GM21786 (cell line): ENCODE measurements at regions not wholly inside any gene's neighbourhood (a gene's known extent, or its start where the extent isn't known, plus 50 kb on each side); places are given as distances from the start of the nearest gene placed in this dataset.
"Not testable (repeated sequence)": the region's sequence is repeated elsewhere in the genome, so short reads cannot be mapped to it uniquely, and the experiment has no call there.

Experiments
- ATAC-seq: cut with Tn5 transposase; IDR thresholded peaks from one replicate; pipeline ENCODE4 v1.9.1; 2021; ENCODE audit not compliant: unreplicated experiment

DNA sequence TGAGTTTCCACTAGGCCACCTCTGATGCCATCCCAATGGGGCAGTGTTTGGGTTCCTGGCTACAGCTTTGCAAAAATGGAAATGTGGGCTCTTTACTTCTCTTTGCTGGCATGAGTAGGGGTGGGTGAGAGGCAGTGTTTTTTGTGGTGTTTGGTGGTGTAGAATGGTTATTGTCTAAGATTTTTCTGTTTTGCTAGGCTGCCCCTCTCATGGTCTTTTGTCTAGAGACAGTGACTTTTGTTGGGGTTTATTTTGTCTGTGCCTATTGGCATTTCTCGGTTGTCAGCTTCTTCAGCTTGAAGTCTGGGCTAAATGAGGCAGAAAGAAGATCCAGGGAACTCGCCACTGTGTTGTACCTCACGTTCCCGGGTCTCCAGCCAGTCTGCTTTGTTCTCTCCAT lies 112.1 kb downstream of the CENPF start:
- ATAC-seq = no peak

DNA sequence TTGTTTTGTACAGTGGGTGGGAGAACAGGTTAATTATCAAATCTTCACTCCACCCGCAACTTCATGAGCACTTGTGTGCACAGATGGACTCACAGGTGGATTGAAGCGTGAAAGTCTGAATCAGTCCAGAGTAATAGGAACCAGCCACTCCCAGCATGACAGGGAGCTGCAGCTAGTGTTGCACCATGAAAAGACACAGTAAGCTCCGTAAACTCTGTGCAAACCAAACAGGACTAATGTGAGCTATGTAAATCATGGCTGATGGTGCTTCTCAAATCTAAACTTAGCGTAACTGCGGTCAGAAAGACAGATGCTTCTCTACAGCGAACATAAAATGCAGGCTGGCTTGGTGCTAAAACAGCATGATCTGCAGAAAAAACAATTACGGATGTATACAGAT lies 114.4 kb downstream of the CENPF start:
- ATAC-seq = no peak

DNA sequence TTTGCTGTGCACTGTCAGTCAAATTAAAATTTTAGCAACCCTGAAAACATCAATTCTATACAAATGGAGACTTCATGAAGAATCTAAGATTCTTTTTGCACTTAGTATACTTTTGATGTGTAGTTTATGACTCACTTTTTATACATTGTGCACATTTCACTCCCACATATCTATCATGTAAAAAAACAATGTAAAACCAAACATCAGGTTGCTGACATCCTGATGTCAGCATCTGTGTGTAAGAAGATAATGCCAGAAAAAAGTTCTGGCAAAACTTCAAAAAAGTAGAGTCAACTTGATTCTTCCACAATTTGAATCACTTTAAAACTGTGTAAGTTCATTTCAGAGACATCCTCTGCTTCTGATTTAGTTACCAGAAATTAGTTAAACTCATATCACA lies 115.7 kb downstream of the CENPF start:
- no peak for ATAC-seq

DNA sequence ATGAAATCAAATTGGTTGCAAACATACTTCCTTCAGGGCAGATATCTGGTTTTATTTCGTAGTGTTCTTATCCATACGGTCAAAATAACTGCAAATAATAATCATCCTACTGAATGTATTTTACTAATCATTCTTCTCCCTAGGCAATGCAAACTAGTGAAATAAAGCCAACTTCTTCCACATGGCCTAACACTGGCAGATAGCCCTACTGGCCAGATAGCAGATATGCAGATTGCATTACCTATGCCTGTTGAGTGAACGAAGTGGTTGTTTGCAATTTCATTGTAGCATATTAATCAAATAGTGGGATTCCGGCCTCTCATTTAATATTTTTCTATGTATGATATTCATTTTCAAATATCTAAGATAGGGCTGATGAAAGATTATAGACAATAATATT lies 116.2 kb downstream of the CENPF start:
- ATAC-seq = no peak

DNA sequence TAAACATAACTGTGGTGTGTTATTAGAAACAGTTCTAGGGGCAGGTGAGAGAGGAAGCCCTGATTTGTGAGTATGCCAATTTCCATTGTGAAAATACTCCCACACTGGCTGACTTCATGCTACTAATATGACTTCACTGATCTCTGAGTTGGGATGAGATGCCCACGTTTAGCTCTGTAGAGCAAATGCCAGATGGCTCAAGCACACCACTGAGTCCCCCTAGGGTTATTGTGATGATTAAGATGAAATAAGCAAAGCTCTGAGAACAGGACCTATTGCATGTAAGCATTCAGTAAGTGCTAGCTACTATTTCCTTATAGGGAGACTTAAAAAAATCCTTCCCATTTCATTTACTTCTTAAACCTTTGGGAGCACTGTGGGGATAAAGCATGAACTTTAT lies 117.6 kb downstream of the CENPF start:
- no peak for ATAC-seq

DNA sequence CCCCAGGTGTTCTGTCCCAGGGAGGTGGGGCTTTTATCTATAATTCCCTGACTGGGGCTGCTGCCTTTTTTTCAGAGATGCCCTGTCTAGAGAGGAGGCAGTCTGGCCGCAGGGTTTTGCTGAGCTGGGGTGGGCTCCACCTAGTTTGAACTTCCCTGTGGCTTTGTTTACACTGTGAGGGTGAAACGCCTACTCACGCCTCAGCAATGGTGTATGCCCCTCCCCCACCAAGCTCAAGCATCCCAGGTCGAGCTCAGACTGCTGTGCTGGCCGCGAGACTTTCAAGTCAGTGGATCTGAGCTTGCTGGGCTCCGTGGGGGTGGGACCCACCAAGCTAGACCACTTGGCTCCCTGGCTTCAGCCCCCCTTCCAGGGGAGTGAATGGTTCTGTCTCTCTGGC lies 124.3 kb downstream of the CENPF start:
- no peak for ATAC-seq

DNA sequence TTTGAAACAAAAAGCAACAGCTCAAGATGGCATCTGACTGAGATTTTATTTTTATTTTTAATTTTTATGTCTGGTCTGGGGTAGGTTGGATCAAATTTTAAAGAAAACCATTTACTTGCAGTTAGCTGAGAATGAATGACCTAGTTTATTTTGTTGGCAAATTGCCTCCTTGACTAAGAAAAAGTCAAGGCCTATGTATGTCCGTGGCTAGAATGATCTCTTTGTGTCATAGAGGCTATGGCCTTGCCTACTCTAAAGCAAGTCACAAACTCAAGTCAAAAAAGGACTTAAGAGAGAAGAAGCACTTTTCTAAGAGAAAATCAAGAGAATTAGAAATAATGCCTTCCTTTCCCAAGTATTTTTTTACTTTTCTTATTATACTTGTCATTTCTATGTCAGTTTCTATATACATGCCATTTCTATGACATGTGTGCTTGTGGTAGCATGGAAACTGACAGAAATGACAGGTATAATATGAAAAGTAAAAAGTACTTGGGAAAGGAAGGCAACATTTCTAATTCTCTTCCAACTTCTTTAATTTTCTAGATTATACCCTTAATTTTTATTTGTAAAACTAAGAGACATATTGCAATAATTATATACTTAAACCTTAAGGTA lies 136.7 kb downstream of the CENPF start:
- ATAC-seq = no peak

DNA sequence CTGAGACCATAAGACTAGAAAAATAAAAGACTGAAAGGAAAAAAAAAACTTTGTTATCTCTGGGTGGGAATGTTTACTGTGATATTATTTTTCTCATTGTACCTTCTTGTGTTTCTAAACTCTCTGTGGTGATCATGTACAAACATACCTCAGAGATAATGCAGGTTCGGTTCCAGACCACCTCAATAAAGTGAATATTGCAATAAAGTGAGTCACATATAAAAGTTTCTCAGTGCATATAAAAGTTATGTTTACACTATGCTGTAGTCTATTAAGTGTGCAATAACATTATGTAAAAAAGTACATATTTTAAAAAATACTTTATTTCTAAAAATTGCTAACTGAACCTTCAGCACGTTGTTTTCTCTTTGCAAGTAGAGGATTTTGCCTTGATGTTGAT lies 137.5 kb downstream of the CENPF start:
- no peak for ATAC-seq

DNA sequence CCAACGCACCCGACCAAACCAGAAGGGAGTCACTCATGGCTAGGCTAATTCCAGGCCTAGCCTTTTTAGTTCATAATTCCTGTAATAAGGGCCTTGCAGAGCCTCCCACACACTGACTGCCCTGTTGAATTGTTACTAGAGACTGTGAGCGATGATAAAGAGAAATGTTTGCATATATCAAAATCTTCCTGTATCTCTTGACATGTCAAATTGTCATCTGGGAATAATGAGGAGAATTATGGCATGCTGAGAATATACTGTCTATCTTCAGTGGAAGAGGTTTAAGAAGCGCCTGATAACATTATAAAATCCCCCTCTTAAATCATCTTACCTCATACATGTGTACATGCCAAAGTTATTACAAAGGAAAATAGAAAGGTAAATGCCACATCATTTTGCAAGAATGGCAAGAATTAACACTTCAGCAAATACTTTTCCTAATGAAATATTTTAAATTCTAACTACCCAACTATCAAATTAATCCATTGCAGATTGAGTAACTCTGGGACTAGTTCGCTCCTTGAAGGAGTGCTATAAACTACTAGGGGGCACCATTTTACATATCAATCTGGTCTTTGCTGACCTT lies 144.1 kb downstream of the CENPF start:
- ATAC-seq = no peak

DNA sequence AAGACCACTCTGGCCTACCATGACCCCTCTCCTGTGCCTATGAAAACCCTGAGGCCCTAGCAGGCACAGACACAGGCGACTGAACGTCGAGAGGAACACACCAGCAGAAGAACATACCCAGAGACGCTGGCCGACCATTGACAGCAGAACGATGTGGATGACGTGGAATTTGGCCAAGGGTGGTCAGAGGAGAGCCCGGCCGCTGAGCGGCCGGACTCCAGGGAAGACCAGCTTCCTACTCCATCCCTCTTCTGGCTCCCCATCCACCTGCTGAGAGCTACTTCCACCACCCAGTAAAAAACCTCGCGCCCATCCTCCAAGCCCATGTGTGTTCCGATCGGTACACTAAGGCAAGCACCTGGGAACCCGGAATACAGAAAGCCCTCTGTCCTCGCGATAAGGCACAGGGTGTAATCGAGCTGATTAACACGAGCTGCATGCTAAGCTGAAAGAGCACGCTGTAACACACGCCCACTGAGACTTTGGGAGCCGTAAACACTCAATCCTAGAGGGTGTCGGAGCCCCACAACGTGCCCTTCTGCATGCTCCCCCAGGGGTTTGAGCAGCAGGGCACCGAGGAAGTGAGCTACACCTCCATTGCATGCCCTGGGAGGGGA lies 150.3 kb downstream of the CENPF start:
- ATAC-seq = no peak

DNA sequence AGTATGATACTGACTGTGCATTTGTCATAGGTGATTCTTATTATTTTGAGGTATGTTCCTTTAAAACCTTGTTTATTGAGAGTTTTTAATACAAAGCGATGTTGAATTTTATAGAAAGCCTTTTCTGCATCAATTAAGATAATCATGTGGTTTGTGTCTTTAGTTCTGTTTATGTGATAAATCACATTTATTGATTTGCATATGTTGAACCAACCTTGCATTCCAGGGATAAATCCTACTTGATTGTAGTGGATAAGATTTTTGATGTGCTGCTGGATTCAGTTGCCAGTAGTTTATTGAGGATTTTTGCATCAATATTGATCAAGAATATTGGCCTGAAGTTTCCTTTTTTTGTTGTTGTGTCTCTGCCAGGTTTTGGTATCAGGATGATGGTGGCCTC lies 158.0 kb downstream of the CENPF start:
- ATAC-seq = no peak

DNA sequence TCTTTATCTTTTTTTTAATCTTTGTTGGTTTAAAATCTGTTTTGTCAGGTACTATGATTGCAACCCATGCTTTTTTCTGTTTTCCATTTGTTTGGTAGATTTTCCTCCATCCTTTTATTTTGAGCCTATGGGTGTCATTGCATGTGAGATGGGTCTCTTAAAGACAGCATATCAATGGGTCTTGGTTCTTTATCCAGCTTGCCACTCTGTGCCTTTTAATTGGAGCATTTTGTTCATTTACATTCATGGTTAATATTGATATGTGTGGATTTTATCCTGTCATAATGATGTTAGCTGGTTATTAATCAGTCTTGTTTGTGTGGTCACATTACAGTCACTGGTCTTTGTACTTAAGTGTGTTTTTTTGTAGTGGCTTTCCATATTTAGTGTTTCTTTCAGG lies 159.9 kb downstream of the CENPF start:
- no peak for ATAC-seq

DNA sequence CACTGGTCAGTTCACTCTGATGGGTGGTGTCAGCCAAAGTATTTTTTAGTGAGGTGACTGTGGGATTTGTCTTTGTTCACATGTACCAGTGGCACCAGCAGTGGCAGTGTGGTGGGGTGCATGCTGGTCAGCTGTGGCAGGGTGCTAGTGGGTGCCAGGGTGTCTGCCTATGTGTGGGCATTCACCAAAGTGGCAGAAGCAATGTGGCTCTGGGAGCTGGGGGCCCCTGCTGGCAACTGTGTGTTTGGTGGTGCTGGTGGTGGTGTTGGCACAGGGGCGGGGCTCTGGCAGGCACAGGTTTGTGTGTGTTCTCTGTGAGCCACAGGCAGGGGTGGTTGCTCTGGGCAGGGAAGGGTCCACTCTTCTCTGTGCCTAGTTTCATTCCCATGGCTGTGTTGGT lies 161.5 kb downstream of the CENPF start:
- no peak for ATAC-seq

DNA sequence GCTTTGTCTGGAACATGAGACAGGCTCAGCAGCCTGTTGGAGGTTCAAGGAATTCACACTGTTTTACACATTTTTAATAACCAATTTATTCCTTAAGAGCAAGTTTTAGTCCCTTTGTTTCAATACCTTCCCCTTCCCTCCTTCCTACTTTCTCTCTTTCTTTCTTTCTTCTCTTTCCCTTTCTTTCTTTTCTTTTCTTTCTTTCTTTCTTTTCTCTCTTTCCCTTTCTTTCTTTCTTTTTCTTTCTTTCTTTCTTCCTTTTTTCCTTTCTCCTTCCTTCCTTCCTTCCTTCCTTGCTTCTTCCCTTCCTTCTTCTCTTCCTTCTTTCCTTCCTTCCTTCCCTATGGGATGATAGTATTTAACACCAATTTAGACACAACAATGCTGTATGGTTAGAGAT lies 164.2 kb downstream of the CENPF start:
- ATAC-seq = no peak

DNA sequence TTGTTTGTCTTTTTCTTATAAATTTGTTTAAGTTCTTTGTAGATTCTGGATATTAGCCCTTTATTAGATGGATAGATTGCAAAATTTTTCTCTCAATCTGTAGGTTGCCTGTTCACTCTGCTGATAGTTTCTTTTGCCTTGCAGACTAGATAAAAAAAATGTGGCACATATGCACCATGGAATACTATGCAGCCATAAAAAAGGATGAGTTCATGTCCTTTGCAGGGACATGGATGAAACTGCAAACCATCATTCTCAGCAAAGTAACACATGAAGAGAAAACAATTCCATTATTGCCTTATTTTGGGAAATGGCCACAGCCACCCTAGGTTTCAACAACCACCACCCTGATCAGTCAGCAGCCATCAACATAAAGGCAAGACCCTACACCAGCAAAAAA lies 166.7 kb downstream of the CENPF start:
- not testable (repeated sequence) for ATAC-seq

DNA sequence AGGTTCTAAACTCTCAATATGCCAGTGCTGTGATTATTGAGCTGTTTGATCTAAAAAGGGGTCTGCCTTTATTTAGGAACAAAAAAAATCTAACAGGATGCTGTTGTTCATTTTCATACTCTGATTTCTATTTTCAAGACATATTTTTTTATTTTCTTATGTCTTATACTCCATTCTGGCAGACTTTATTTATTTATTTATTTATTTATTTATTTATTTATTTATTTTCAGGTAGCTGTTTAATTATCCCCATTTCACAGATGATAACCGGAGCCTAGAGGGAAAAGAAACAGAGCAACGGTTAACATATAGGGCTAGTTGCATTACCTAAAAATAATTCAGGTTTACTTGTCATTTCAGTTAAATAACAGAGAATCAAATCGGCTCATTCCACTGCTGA lies 174.4 kb downstream of the CENPF start:
- ATAC-seq = no peak

DNA sequence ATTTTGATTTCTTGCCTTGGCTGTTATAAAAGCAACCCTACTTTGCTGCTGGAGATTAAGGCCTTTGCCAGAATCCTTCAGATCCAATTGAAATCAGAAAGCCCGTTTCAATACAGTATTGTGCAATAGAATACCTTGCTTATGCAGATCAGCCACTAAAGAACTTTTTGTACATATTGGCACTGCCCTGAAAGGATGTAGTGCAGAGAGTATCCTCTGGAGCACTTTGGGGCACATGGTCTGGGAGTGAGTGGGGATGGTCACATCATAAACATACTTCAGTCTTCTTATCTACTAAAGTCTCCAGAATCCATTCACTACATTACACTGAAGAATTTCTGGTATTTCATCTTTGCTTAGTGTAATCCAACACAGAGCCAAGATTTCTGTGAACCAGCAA lies 189.0 kb downstream of the CENPF start:
- ATAC-seq = no peak

DNA sequence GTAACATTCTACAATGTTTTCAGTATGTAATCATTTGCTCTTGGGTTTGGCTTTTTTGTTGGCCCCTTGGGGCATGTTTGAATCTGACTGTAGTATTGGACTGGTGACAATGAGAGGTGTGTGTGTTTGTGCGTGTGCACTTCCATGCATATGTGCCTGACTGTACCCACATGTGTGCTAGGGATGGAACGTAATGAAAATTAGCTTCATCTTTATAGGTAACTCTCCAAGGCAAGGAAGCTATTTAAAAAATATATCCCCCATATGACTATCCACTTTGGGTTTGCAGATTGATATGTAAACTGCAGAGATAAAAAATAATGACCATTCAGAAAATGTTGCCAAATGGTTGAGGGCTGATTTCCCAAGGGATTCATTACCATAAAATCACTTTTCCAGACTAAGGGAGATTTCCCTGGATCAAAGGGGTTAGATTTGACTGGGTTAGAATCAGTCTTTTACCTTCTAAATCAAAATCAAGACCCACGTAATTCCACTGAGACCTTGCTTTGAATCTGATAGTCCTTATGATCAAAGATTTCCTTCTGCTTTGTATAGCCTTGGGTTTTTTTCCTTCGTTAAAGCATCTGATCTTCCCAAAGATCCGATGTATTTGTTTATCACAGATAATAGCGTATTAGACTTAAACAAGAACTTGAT lies 189.7 kb downstream of the CENPF start:
- no peak for ATAC-seq

DNA sequence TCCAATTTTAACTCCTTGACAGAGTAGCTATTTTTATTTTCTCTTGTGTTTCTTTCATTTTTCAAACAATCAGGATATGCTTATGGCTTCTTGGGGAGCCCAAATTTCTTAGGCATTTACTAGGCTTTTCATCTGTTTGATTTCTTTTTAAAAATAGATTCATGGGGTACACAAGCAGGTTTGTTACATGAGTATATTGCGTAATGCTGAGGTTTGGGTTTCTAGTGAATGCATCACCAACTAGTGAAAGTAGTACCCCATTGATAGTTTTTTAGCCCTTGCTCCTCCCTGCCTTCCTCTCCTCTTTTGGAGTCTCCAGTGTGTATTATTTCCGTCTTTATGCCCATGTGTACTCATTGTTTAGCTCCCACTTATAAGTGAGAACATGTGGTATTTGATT lies 190.7 kb downstream of the CENPF start:
- ATAC-seq = no peak

DNA sequence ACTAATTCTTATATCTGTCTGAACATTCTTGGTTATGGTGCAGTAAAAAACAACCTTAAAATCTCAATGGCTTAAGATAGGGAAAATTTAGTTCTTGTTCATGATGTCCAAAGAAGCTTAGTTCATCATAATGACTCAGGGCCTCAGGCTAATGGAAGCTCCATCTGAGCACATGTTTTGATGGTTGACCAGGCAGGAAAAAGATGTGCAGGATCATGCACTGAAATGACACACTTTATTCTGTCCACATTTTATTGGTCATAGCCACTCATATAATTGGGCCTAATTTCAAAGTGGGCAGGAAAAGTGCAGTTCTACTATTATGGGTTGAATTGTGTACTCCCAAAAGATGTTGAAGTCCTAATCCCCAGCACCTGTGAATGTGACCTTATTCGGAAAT lies 198.2 kb downstream of the CENPF start:
- ATAC-seq = no peak

DNA sequence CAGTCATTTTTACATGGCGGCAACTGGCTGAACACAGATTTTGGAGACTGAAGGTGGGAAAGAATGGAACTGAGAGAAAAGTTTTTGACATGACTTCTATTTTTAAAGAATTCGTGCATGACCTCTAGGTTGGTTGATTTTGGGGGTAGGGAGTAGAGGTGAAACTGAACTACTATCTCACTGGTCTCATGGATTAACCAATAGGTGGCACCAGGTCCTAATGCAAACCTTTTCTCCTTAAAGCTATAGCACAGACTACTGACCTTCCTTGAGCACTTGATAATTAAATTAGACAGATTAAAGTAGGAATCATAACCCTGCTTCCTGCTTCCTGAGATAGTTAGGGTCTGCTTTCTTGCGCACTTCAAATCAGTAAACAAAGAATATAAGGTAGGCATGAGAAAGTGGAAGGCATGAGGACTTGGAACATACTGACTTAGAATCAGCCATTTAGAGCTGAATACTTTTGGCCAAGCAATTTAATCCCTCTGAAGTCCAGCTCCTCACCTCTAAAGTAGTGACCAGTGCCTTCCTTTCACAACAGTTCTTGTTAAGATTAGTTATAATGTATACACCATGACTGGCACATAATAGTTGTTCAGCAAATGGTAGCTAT lies 206.0 kb downstream of the CENPF start:
- ATAC-seq = no peak

DNA sequence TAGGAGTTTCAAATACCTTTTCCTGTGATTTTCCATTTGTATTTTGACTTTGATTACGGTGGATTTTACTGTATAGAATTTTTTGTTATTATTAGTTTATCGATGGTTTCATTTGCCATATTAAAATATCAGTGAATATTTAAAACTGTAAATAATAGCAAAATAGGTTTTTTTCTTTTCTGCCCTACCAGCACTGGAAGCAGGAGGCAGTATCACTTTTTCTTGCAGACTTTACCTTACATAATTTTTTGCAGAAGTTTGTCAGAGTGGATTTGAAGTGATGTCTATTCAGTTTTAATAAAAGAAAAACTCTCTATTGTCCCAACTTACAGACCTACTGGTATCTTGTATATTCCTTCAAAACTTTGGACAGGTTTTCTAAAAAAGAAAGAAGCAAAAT lies 213.6 kb downstream of the CENPF start:
- ATAC-seq = no peak
